SH-SY5Y (cell line): ENCODE measurements at regions not wholly inside any gene's neighbourhood (a gene's known extent, or its start where the extent isn't known, plus 50 kb on each side); places are given as distances from the start of the nearest gene placed in this dataset.

Source experiments
- GATA2 ChIP-seq: IDR thresholded peaks from 2 replicates; pipeline ENCODE4 v1.6.1; 2011; ENCODE audit warnings: mild to moderate bottlenecking, low read depth, low read length
- GATA3 ChIP-seq: IDR thresholded peaks from 2 replicates; pipeline ENCODE4 v1.6.1; 2011; ENCODE audit warnings: low read depth, mild to moderate bottlenecking, low read length, moderate library complexity

- no peak for TF ChIP-seq GATA2
- TF ChIP-seq GATA3: no peak
Measured at GRCh38 chr18:47708206-47708605, 222.3 kb downstream of the SMAD2 start.
